ENCODE measurements at regions not wholly inside any gene's neighbourhood (a gene's known extent, or its start where the extent isn't known, plus 50 kb on each side); places are given as distances from the start of the nearest gene placed in this dataset.

DNA sequence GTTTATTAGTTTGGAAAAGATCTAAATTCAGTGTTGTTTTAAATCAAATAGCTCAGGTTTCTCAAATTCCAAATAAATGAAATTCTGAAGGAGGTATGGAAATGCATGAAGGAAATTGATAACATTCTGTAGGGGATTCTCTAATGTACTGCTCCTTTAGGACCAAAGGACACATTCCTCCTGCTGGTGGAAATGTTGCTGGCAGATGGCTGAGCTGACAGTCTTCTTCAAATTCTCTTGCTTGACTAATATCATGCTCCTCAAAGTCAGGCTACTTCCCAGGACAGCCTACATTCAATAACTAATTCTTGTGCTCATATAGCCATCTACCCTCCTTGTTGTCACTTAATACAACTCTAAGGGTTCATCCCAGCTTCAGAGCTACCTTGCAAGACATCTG lies 1118.5 kb downstream of the PCDH9 start:
- no peak for TF ChIP-seq EZH2phosphoT487 (IDR thresholded peaks at IDR 0.05; ENCODE audit: borderline replicate concordance, low read length)
- TF ChIP-seq, protein P1, sequence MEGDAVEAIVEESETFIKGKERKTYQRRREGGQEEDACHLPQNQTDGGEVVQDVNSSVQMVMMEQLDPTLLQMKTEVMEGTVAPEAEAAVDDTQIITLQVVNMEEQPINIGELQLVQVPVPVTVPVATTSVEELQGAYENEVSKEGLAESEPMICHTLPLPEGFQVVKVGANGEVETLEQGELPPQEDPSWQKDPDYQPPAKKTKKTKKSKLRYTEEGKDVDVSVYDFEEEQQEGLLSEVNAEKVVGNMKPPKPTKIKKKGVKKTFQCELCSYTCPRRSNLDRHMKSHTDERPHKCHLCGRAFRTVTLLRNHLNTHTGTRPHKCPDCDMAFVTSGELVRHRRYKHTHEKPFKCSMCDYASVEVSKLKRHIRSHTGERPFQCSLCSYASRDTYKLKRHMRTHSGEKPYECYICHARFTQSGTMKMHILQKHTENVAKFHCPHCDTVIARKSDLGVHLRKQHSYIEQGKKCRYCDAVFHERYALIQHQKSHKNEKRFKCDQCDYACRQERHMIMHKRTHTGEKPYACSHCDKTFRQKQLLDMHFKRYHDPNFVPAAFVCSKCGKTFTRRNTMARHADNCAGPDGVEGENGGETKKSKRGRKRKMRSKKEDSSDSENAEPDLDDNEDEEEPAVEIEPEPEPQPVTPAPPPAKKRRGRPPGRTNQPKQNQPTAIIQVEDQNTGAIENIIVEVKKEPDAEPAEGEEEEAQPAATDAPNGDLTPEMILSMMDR (IDR thresholded peaks at IDR 0.05; ENCODE audit: low read depth, low read length, poor library complexity, severe bottlenecking), result no peak
